HEK293 (cell line): ENCODE measurements at regions not wholly inside any gene's neighbourhood (a gene's known extent, or its start where the extent isn't known, plus 50 kb on each side); places are given as distances from the start of the nearest gene placed in this dataset.

ENCODE experiments used
- ZNF785 ChIP-seq: fragments of 450-650 bp; formaldehyde crosslinking; IDR thresholded peaks from 2 replicates; pipeline ENCODE4 v1.5.1; 2016; ENCODE audit warnings: missing biosample characterization, missing genetic modification characterization
- TF ChIP-seq, protein P1 (sequence below): fragments of 450-650 bp; formaldehyde crosslinking; IDR thresholded peaks from 2 replicates; pipeline ENCODE4 v1.5.1; 2016; ENCODE audit warnings: missing biosample characterization, missing genetic modification characterization

DNA sequence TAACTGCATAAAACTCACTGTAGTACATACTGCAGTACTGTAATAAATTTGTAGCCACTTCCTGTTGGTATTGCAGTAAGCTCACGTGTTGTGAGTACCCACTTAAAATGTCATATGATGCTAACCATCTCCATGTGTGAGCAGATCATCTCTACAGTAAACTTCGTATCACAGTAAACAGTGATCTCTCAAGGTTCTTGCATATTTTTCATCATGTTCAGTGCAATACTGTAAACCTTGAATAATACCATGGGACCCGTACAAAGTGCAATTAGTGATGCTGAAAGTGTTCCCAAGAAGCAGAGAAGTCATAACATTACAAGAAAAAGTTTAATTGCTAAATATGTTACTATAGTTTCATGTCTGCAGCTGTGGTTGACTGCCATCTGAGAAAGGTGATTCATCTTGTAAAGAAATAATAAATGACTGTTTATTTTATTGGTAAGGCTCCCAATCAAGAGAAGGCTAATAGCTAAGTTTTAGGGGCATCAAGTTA, 253.8 kb upstream of the POU5F2 start:
- no peak for TF ChIP-seq ZNF785 (tag by site-specific recombination)
- TF ChIP-seq, protein P1, sequence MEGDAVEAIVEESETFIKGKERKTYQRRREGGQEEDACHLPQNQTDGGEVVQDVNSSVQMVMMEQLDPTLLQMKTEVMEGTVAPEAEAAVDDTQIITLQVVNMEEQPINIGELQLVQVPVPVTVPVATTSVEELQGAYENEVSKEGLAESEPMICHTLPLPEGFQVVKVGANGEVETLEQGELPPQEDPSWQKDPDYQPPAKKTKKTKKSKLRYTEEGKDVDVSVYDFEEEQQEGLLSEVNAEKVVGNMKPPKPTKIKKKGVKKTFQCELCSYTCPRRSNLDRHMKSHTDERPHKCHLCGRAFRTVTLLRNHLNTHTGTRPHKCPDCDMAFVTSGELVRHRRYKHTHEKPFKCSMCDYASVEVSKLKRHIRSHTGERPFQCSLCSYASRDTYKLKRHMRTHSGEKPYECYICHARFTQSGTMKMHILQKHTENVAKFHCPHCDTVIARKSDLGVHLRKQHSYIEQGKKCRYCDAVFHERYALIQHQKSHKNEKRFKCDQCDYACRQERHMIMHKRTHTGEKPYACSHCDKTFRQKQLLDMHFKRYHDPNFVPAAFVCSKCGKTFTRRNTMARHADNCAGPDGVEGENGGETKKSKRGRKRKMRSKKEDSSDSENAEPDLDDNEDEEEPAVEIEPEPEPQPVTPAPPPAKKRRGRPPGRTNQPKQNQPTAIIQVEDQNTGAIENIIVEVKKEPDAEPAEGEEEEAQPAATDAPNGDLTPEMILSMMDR (tag by site-specific recombination), result no peak
